ENCODE measurements at regions not wholly inside any gene's neighbourhood (a gene's known extent, or its start where the extent isn't known, plus 50 kb on each side); places are given as distances from the start of the nearest gene placed in this dataset.

DNA sequence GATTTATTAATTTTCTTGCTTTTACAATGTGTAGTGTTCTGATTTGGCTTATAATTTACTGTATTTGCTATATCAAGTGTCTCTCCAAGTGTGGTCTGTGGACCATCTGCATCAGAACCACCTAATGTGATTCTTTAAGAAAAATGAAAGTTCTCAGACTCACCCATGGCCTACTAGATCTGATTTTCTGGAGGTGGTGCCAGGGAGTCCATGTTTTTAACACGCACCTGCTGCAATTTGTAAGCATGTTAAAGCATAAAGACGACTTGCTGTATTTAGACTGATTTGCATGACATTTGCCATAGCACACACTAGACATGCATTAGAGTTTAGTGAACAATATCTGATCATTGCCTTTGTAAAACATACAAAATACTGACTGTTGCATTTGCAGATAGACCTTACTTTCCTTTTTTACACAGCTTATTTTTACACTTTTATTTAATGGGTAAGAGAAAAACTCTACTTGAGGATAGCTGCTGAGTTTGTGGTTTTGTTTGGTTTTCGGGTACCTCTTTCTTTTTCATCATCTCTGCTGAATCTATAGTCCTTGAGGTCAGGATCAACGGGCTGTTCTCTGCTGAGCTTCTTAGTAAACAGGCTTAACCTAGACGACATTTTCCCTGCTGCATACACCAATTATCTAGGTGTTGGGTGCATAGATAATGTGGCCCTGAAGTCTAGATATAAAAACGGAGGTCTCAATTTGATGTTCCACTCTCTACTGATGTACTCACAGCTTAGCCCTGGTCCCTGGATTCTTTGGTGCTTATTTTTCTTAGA is 138.0 kb upstream of the ZNF366 start:
- H3K27me3 ChIP-seq (ENCODE audit: control insufficient read depth, extremely low read depth, insufficient read depth, low read length): peaks cover 4% of the 10 kb centered on the region
- H3K9me1 ChIP-seq (ENCODE audit: control insufficient read depth, extremely low read depth, insufficient read depth, low read length): no peaks in the 10 kb centered on the region
- no peak overlapping the region for H3K9ac ChIP-seq (ENCODE audit: control insufficient read depth, extremely low read depth, insufficient read depth, low read length)
- no peak overlapping the region for H3K4me3 ChIP-seq (ENCODE audit: control insufficient read depth in 2 of 3, extremely low read depth in 1 of 3, insufficient read depth in 2 of 3, low read depth in 1 of 3, low read length in 3 of 3)
- H3K27ac ChIP-seq (ENCODE audit: control insufficient read depth, insufficient read depth, low read length): no peak overlapping the region
- DNase-seq (ENCODE audit: low read depth, low spot score): no peak
- H3K4me2 ChIP-seq (ENCODE audit: control insufficient read depth, extremely low read depth, insufficient read depth, low read depth, low read length): no peak overlapping the region
- H4K20me1 ChIP-seq (ENCODE audit: control insufficient read depth, extremely low read depth, insufficient read depth, low read length): no peaks in the 10 kb centered on the region
- FAIRE-seq: no peak
- H3K9me3 ChIP-seq (ENCODE audit: control insufficient read depth, low read depth, low read length): no peaks in the 10 kb centered on the region
- no peaks in the 10 kb centered on the region for H3K4me1 ChIP-seq (ENCODE audit: control insufficient read depth, extremely low read depth, insufficient read depth, low read length)
- H3K79me2 ChIP-seq (ENCODE audit: control insufficient read depth, insufficient read depth, low read length): no peaks in the 10 kb centered on the region
- H2AFZ ChIP-seq (ENCODE audit: control insufficient read depth, low read length): no peak overlapping the region
- H3K36me3 ChIP-seq (ENCODE audit: control insufficient read depth in 2 of 2, extremely low read depth in 1 of 2, insufficient read depth in 2 of 2, low read length in 2 of 2): no peaks in the 10 kb centered on the region
- no peak for TF ChIP-seq EZH2 (IDR thresholded peaks at IDR 0.05; ENCODE audit: low read length)
- TF ChIP-seq, protein P1, sequence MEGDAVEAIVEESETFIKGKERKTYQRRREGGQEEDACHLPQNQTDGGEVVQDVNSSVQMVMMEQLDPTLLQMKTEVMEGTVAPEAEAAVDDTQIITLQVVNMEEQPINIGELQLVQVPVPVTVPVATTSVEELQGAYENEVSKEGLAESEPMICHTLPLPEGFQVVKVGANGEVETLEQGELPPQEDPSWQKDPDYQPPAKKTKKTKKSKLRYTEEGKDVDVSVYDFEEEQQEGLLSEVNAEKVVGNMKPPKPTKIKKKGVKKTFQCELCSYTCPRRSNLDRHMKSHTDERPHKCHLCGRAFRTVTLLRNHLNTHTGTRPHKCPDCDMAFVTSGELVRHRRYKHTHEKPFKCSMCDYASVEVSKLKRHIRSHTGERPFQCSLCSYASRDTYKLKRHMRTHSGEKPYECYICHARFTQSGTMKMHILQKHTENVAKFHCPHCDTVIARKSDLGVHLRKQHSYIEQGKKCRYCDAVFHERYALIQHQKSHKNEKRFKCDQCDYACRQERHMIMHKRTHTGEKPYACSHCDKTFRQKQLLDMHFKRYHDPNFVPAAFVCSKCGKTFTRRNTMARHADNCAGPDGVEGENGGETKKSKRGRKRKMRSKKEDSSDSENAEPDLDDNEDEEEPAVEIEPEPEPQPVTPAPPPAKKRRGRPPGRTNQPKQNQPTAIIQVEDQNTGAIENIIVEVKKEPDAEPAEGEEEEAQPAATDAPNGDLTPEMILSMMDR (optimal IDR thresholded peaks at IDR 0.05 in 1 of 3, IDR thresholded peaks at IDR 0.05 in 1 of 3, conservative IDR thresholded peaks at IDR 0.05 in 1 of 3; ENCODE audit: extremely low read depth in 1 of 3, insufficient read depth in 2 of 3, low read length in 3 of 3): no peak
- dilution Hi-C loops (cut with MboI; ENCODE audit: extremely low pct_ligation_motif_present, low sequenced_read_pairs): no loop called here

DNA sequence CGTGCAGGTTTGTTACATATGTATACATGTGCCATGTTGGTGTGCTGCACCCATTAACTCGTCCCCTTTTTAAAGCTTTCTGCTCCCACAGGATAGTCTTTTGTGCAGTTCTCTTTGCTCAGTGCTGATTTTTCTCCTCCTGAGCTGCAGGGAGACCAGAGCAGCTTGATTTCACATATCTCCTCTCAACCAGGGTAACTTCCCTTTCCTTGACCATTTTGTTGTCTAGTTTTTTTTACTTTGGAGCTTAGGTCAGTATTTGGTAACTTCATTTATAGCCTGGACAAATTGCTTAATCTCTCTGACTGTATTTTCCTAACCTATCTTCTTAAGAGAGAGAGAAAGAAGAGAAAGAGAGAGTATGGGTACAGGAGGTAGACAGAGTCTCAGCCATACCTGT is 137.1 kb upstream of the ZNF366 start:
- no peak overlapping the region for H3K4me2 ChIP-seq (ENCODE audit: control insufficient read depth, extremely low read depth, insufficient read depth, low read depth, low read length)
- no peak overlapping the region for H3K9ac ChIP-seq (ENCODE audit: control insufficient read depth, extremely low read depth, insufficient read depth, low read length)
- H3K27me3 ChIP-seq (ENCODE audit: control insufficient read depth, extremely low read depth, insufficient read depth, low read length): peaks cover 4% of the 10 kb centered on the region
- dilution Hi-C loops (cut with MboI; ENCODE audit: extremely low pct_ligation_motif_present, low sequenced_read_pairs): no loop called here
- no peaks in the 10 kb centered on the region for H4K20me1 ChIP-seq (ENCODE audit: control insufficient read depth, extremely low read depth, insufficient read depth, low read length)
- H3K9me3 ChIP-seq (ENCODE audit: control insufficient read depth, low read depth, low read length): no peaks in the 10 kb centered on the region
- H3K4me3 ChIP-seq (ENCODE audit: control insufficient read depth in 2 of 3, extremely low read depth in 1 of 3, insufficient read depth in 2 of 3, low read depth in 1 of 3, low read length in 3 of 3): no peak overlapping the region
- no peaks in the 10 kb centered on the region for H3K9me1 ChIP-seq (ENCODE audit: control insufficient read depth, extremely low read depth, insufficient read depth, low read length)
- DNase-seq (ENCODE audit: low read depth, low spot score) (no peak), FAIRE-seq (no peak)
- no peaks in the 10 kb centered on the region for H3K36me3 ChIP-seq (ENCODE audit: control insufficient read depth in 2 of 2, extremely low read depth in 1 of 2, insufficient read depth in 2 of 2, low read length in 2 of 2)
- H3K4me1 ChIP-seq (ENCODE audit: control insufficient read depth, extremely low read depth, insufficient read depth, low read length): no peaks in the 10 kb centered on the region
- H2AFZ ChIP-seq (ENCODE audit: control insufficient read depth, low read length): no peak overlapping the region
- H3K79me2 ChIP-seq (ENCODE audit: control insufficient read depth, insufficient read depth, low read length): no peaks in the 10 kb centered on the region
- H3K27ac ChIP-seq (ENCODE audit: control insufficient read depth, insufficient read depth, low read length): no peak overlapping the region
- TF ChIP-seq, protein P1 (optimal IDR thresholded peaks at IDR 0.05 in 1 of 3, IDR thresholded peaks at IDR 0.05 in 1 of 3, conservative IDR thresholded peaks at IDR 0.05 in 1 of 3; ENCODE audit: extremely low read depth in 1 of 3, insufficient read depth in 2 of 3, low read length in 3 of 3): no peak
- TF ChIP-seq EZH2 (IDR thresholded peaks at IDR 0.05; ENCODE audit: low read length): no peak
